Neural progenitor cell (in vitro differentiated cells): ENCODE measurements at regions not wholly inside any gene's neighbourhood (a gene's known extent, or its start where the extent isn't known, plus 50 kb on each side); places are given as distances from the start of the nearest gene placed in this dataset.

ENCODE experiments used
- DNase-seq: peaks from one replicate; pipeline ENCODE4 v3.0.0-alpha.2; 2016; ENCODE audit warnings: low spot score
- H2AFZ ChIP-seq: fragments of 200-600 bp; sonication (generic); replicated peaks from 2 replicates; pipeline ENCODE4 v1.6.1; 2016; ENCODE audit warnings: antibody characterized with exemption
- H3F3A ChIP-seq: fragments of 200-600 bp; sonication (generic); 2 replicates; pipeline ENCODE4 v1.6.1; 2016; ENCODE audit warnings: antibody characterized with exemption, low read depth
- H3K27ac ChIP-seq: fragments of 200-600 bp; sonication (generic); 2 replicates; pipeline ENCODE4 v1.5.1; 2016; ENCODE audit warnings: mild to moderate bottlenecking
- H3K27me3 ChIP-seq: fragments of 200-600 bp; sonication (generic); 2 replicates; pipeline ENCODE4 v1.6.1; 2016; ENCODE audit warnings: mild to moderate bottlenecking, moderate library complexity
- H3K36me3 ChIP-seq: fragments of 200-600 bp; sonication (generic); 2 replicates; pipeline ENCODE4 v1.5.1; 2016
- H3K4me1 ChIP-seq: fragments of 200-600 bp; sonication (generic); 2 replicates; pipeline ENCODE4 v1.6.1; 2016; ENCODE audit warnings: mixed run types
- H3K4me2 ChIP-seq: fragments of 200-600 bp; sonication (generic); 2 replicates; pipeline ENCODE4 v1.6.1; 2016
- H3K4me3 ChIP-seq: fragments of 200-600 bp; sonication (generic); 2 replicates; pipeline ENCODE4 v1.5.1; 2016
- H3K79me2 ChIP-seq: fragments of 200-600 bp; sonication (generic); 2 replicates; pipeline ENCODE4 v1.6.1; 2016; ENCODE audit warnings: low read depth
- H3K9ac ChIP-seq: fragments of 200-600 bp; sonication (generic); 2 replicates; pipeline ENCODE4 v1.6.1; 2016
- H3K9me3 ChIP-seq: fragments of 200-600 bp; sonication (generic); 2 replicates; pipeline ENCODE4 v1.5.1; 2016; ENCODE audit warnings: low read depth
- H4K20me1 ChIP-seq: fragments of 200-600 bp; sonication (generic); 2 replicates; pipeline ENCODE4 v1.6.1; 2016; ENCODE audit warnings: low read depth
- H3K27ac Mint-ChIP-seq: 3 replicates; pipeline ENCODE4 v1.8.0; 2021; ENCODE audit warnings: mixed read lengths
- H3K27me3 Mint-ChIP-seq: 2 replicates; pipeline ENCODE4 v1.8.0; 2022; ENCODE audit warnings: low read depth, mild to moderate bottlenecking, inconsistent platforms, moderate library complexity, mixed read lengths; ENCODE audit not compliant: insufficient read depth
- H3K36me3 Mint-ChIP-seq: 3 replicates; pipeline ENCODE4 v1.8.0; 2021; ENCODE audit warnings: mixed read lengths
- H3K4me1 Mint-ChIP-seq: 3 replicates; pipeline ENCODE4 v1.8.0; 2021; ENCODE audit warnings: mixed read lengths
- H3K4me3 Mint-ChIP-seq: 3 replicates; pipeline ENCODE4 v1.8.0; 2021; ENCODE audit warnings: mild to moderate bottlenecking, moderate library complexity, mixed read lengths
- H3K9me3 Mint-ChIP-seq: 3 replicates; pipeline ENCODE4 v1.8.0; 2020; ENCODE audit warnings: mixed read lengths
- CTCF ChIP-seq: fragments of 200-600 bp; sonication (generic); IDR thresholded peaks from 2 replicates; pipeline ENCODE4 v1.5.1; 2017; ENCODE audit warnings: antibody characterized with exemption, mild to moderate bottlenecking
- EZH2 ChIP-seq: fragments of 200-600 bp; sonication (generic); IDR thresholded peaks from 2 replicates; pipeline ENCODE4 v1.6.1; 2017; ENCODE audit warnings: antibody characterized with exemption, mild to moderate bottlenecking, moderate library complexity
- EZH2phosphoT487 ChIP-seq: fragments of 200-600 bp; sonication (generic); IDR thresholded peaks from 2 replicates; pipeline ENCODE4 v1.6.1; 2017; ENCODE audit warnings: antibody characterized with exemption

GRCh38 chr1:221849897-221850296 lies 108.0 kb upstream of the DUSP10 start:
- TF ChIP-seq EZH2phosphoT487, result no peak
- no peak for TF ChIP-seq CTCF
- TF ChIP-seq EZH2, result no peak
- no peaks in the 10 kb centered on the region for H3K4me1 ChIP-seq
- H3K27ac ChIP-seq, result no peak overlapping the region
- H3K9me3 Mint-ChIP-seq, result peaks cover 2% of the 10 kb centered on the region
- no peaks in the 10 kb centered on the region for H4K20me1 ChIP-seq
- no peaks in the 10 kb centered on the region for H3K36me3 Mint-ChIP-seq
- H3K27ac Mint-ChIP-seq, result no peak overlapping the region
- H3K9me3 ChIP-seq, result no peaks in the 10 kb centered on the region
- H3F3A ChIP-seq, result no peaks in the 10 kb centered on the region
- no peaks in the 10 kb centered on the region for H3K79me2 ChIP-seq
- H3K9ac ChIP-seq, result no peak overlapping the region
- no peaks in the 10 kb centered on the region for H3K4me1 Mint-ChIP-seq
- H3K27me3 Mint-ChIP-seq, result no peaks in the 10 kb centered on the region
- no peak overlapping the region for H3K4me3 Mint-ChIP-seq
- H2AFZ ChIP-seq, result no peak overlapping the region
- no peak overlapping the region for H3K4me2 ChIP-seq
- no peaks in the 10 kb centered on the region for H3K27me3 ChIP-seq
- no peaks in the 10 kb centered on the region for H3K36me3 ChIP-seq
- no peak overlapping the region for H3K4me3 ChIP-seq
- no peak for DNase-seq

GRCh38 chr1:221849110-221849509 lies 107.2 kb upstream of the DUSP10 start:
- no peak overlapping the region for H3K9ac ChIP-seq
- Mint-ChIP-seq H3K27me3 (no peaks in the 10 kb centered on the region), H3K9me3 (peaks cover 2% of the 10 kb centered on the region), H3K4me3 (no peak overlapping the region), H3K4me1 (no peaks in the 10 kb centered on the region), H3K36me3 (no peaks in the 10 kb centered on the region), H3K27ac (no peak overlapping the region)
- no peaks in the 10 kb centered on the region for H3K36me3 ChIP-seq
- H3K4me2 ChIP-seq, result no peak overlapping the region
- no peaks in the 10 kb centered on the region for H3K79me2 ChIP-seq
- no peaks in the 10 kb centered on the region for H3F3A ChIP-seq
- DNase-seq, result no peak
- no peaks in the 10 kb centered on the region for H3K9me3 ChIP-seq
- no peak overlapping the region for H3K4me3 ChIP-seq
- H3K27ac ChIP-seq, result no peak overlapping the region
- TF ChIP-seq CTCF (no peak), EZH2 (no peak), EZH2phosphoT487 (no peak)
- no peaks in the 10 kb centered on the region for H3K4me1 ChIP-seq
- H4K20me1 ChIP-seq, result no peaks in the 10 kb centered on the region
- no peaks in the 10 kb centered on the region for H3K27me3 ChIP-seq
- no peak overlapping the region for H2AFZ ChIP-seq

- no peak overlapping the region for H3K27ac ChIP-seq
- DNase-seq, result no peak
- H3K79me2 ChIP-seq, result no peaks in the 10 kb centered on the region
- peaks cover 2% of the 10 kb centered on the region for H3K9me3 Mint-ChIP-seq
- no peaks in the 10 kb centered on the region for H3F3A ChIP-seq
- H3K9me3 ChIP-seq, result no peaks in the 10 kb centered on the region
- no peaks in the 10 kb centered on the region for H4K20me1 ChIP-seq
- H3K4me3 ChIP-seq, result no peak overlapping the region
- H3K36me3 ChIP-seq, result no peaks in the 10 kb centered on the region
- no peaks in the 10 kb centered on the region for H3K4me1 Mint-ChIP-seq
- H3K36me3 Mint-ChIP-seq, result no peaks in the 10 kb centered on the region
- H3K27me3 Mint-ChIP-seq, result peaks cover 2% of the 10 kb centered on the region
- H3K9ac ChIP-seq, result no peak overlapping the region
- no peaks in the 10 kb centered on the region for H3K4me1 ChIP-seq
- no peak overlapping the region for H2AFZ ChIP-seq
- H3K27me3 ChIP-seq, result no peaks in the 10 kb centered on the region
- no peak overlapping the region for H3K27ac Mint-ChIP-seq
- no peak for TF ChIP-seq CTCF
- no peak for TF ChIP-seq EZH2
- no peak for TF ChIP-seq EZH2phosphoT487
- no peak overlapping the region for H3K4me2 ChIP-seq
- no peak overlapping the region for H3K4me3 Mint-ChIP-seq
Measured at GRCh38 chr1:221847676-221848075, 105.8 kb upstream of the DUSP10 start.
